CD14-positive monocyte (primary cell): ENCODE measurements at regions not wholly inside any gene's neighbourhood (a gene's known extent, or its start where the extent isn't known, plus 50 kb on each side); places are given as distances from the start of the nearest gene placed in this dataset.
"Not testable (repeated sequence)": the region's sequence is repeated elsewhere in the genome, so short reads cannot be mapped to it uniquely, and the experiment has no call there.

ENCODE experiments used
- DNase-seq, 3 donors: peaks; one replicate each; pipeline ENCODE4 v3.0.0-alpha.2; 2011 to 2022
- H2AFZ ChIP-seq: 2 replicates; pipeline ENCODE4 v1.6.0; 2012; ENCODE audit warnings: mild to moderate bottlenecking, low read depth, low read length, inconsistent platforms; ENCODE audit not compliant: insufficient read depth, poor library complexity, severe bottlenecking
- H3K27ac ChIP-seq, 2 donors: 1 replicate in 1 of 2; 2 replicates in 1 of 2; pipeline ENCODE4 v1.5.1; 2012 to 2013; ENCODE audit warnings: low read length in 2 of 2, control low read depth in 1 of 2, inconsistent platforms in 1 of 2, low read depth in 1 of 2, mild to moderate bottlenecking in 1 of 2
- H3K27me3 ChIP-seq, 2 donors: one replicate each; pipeline versions ENCODE4 v1.6.0 to v1.6.1; 2011 to 2013; ENCODE audit warnings: low read length in 2 of 2; ENCODE audit not compliant: control insufficient read depth in 2 of 2, insufficient read depth in 2 of 2
- H3K36me3 ChIP-seq, 2 donors: replicated peaks in 1 of 2; 1 replicate in 1 of 2; 2 replicates in 1 of 2; pipeline versions ENCODE4 v1.5.1 to v1.6.1; 2012 to 2013; ENCODE audit warnings: low read length in 2 of 2, control low read depth in 1 of 2, inconsistent platforms in 1 of 2, mild to moderate bottlenecking in 1 of 2; ENCODE audit not compliant: insufficient read depth in 2 of 2, control insufficient read depth in 1 of 2
- H3K4me1 ChIP-seq, 2 donors: 1 replicate in 1 of 2; 2 replicates in 1 of 2; pipeline versions ENCODE4 v1.5.1 to v1.6.1; 2012 to 2013; ENCODE audit warnings: low read length in 2 of 2, control low read depth in 1 of 2, inconsistent platforms in 1 of 2, mild to moderate bottlenecking in 1 of 2, moderate library complexity in 1 of 2; ENCODE audit not compliant: insufficient read depth in 2 of 2, control insufficient read depth in 1 of 2
- H3K4me2 ChIP-seq: replicated peaks from 2 replicates; pipeline ENCODE3; 2012; ENCODE audit warnings: low read length, moderate library complexity, mild to moderate bottlenecking; ENCODE audit not compliant: poor library complexity, severe bottlenecking; ENCODE audit errors: extremely low read depth
- H3K4me3 ChIP-seq, 3 experiments: fragments of 200-600 bp in 1 of 3; sonication (generic) in 1 of 3; replicated peaks in 1 of 3; 1 replicate in 2 of 3; 2 replicates in 1 of 3; pipeline ENCODE4 v1.5.1; 2011 to 2013; ENCODE audit warnings: low read length in 3 of 3, mild to moderate bottlenecking in 3 of 3, control low read depth in 2 of 3, low read depth in 2 of 3, inconsistent platforms in 1 of 3, moderate library complexity in 1 of 3
- H3K79me2 ChIP-seq: 2 replicates; pipeline ENCODE4 v1.6.0; 2012; ENCODE audit warnings: mild to moderate bottlenecking, control low read depth, inconsistent platforms, low read length, moderate library complexity; ENCODE audit not compliant: insufficient read depth
- H3K9ac ChIP-seq: 2 replicates; pipeline ENCODE4 v1.6.0; 2017; ENCODE audit warnings: low read length, mild to moderate bottlenecking; ENCODE audit not compliant: insufficient read depth, poor library complexity, severe bottlenecking
- H3K9me3 ChIP-seq, 2 donors: replicated peaks in 1 of 2; 1 replicate in 1 of 2; 2 replicates in 1 of 2; pipeline versions ENCODE4 v1.5.1 to v1.6.1; 2012 to 2013; ENCODE audit warnings: low read length in 2 of 2, control low read depth in 1 of 2; ENCODE audit not compliant: control insufficient read depth in 1 of 2, insufficient read depth in 1 of 2
- H4K20me1 ChIP-seq: 2 replicates; pipeline ENCODE4 v1.6.0; 2012; ENCODE audit warnings: mild to moderate bottlenecking, low read length, control low read depth, moderate library complexity; ENCODE audit not compliant: insufficient read depth
- H3K27ac Mint-ChIP-seq, 7 donors: one replicate each; pipeline ENCODE4 v1.8.0; 2020; ENCODE audit warnings: mild to moderate bottlenecking in 7 of 7, mixed read lengths in 7 of 7, moderate library complexity in 6 of 7, inconsistent platforms in 2 of 7
- H3K27me3 Mint-ChIP-seq, 3 donors: one replicate each; pipeline ENCODE4 v1.8.0; 2021 to 2022; ENCODE audit warnings: low read depth in 3 of 3, mild to moderate bottlenecking in 3 of 3, mixed read lengths in 3 of 3, moderate library complexity in 3 of 3, inconsistent platforms in 1 of 3
- H3K36me3 Mint-ChIP-seq, 2 donors: one replicate each; pipeline ENCODE4 v1.8.0; 2020; ENCODE audit warnings: mixed read lengths in 2 of 2, inconsistent platforms in 1 of 2, mild to moderate bottlenecking in 1 of 2
- H3K4me1 Mint-ChIP-seq: one replicate; pipeline ENCODE4 v1.8.0; 2020; ENCODE audit warnings: mild to moderate bottlenecking, mixed read lengths
- H3K4me3 Mint-ChIP-seq, 2 donors: one replicate each; pipeline ENCODE4 v1.8.0; 2020; ENCODE audit warnings: mild to moderate bottlenecking in 2 of 2, mixed read lengths in 2 of 2, moderate library complexity in 1 of 2
- H3K9me3 Mint-ChIP-seq, 7 donors: one replicate each; pipeline ENCODE4 v1.8.0; 2020 to 2022; ENCODE audit warnings: mixed read lengths in 7 of 7, mild to moderate bottlenecking in 6 of 7, moderate library complexity in 6 of 7, inconsistent platforms in 2 of 7
- CTCF ChIP-seq: fragments of 200-600 bp; IDR thresholded peaks from one replicate; pipeline ENCODE4 v1.8.0; 2022; ENCODE audit warnings: antibody characterized with exemption, mild to moderate bottlenecking
- WGBS: methylation state at CpG from one replicate; pipeline ENCODE4 v1.1.5; 2013; ENCODE audit warnings: missing lambda C conversion rate; ENCODE audit not compliant: insufficient coverage; 5-methylcytosine and 5-hydroxymethylcytosine counted together
- intact Hi-C, 2 donors: fragments of 100-400 bp; cut with micrococcal nuclease; formaldehyde crosslinking; loops; one replicate each; pipeline versions ENCODE4 v1.15.0 to v1.15.1; 2023

DNA sequence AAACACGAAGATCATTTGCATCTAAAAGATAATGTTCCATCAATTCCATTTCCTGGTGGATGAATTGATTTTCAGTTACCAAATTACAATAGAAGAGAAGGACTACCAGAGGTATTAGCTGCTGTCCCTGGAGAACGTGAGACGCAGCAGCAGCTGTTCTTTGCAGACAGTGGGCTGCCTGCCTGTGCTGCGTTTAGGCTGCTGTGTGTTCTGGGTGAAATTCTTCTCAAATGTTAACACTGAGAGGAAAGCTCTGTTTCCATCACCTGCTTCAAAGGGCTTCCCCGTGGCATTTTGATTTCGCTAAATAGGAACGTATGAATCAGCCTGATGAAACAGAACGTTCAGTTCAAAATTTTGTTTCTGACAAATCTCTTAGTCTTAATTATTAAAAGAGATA, 362.2 kb downstream of the C6orf118 start:
- Mint-ChIP-seq H3K4me1 (no peaks in the 10 kb centered on the region), H3K9me3 (peaks cover 2 to 8% (median 4%) of the 10 kb centered on the region in 7 donors), H3K27me3 (peaks cover 0 to 2% (median 0%) of the 10 kb centered on the region in 3 donors), H3K27ac (no peak overlapping the region), H3K4me3 (no peak overlapping the region), H3K36me3 (no peaks in the 10 kb centered on the region)
- Histone ChIP-seq H3K9ac (no peak overlapping the region), H3K4me1 (no peaks in the 10 kb centered on the region), H4K20me1 (no peaks in the 10 kb centered on the region), H3K4me2 (no peak overlapping the region), H2AFZ (no peak overlapping the region), H3K9me3 (no peaks in the 10 kb centered on the region), H3K79me2 (no peaks in the 10 kb centered on the region), H3K27ac (no peak overlapping the region), H3K36me3 (no peaks in the 10 kb centered on the region), H3K4me3 (no peak overlapping the region), H3K27me3 (no peaks in the 10 kb centered on the region)
- no peak for DNase-seq
- intact Hi-C loops, result no loop called here
- no peak for TF ChIP-seq CTCF
- 85% methylated on average over 5 of the region's 8 CpGs for WGBS

- Histone ChIP-seq H3K27me3 (no peaks in the 10 kb centered on the region), H3K9me3 (peaks cover 0 to 3% of the 10 kb centered on the region in 2 donors), H3K36me3 (no peaks in the 10 kb centered on the region), H3K9ac (no peak overlapping the region), H3K4me3 (no peak overlapping the region), H3K79me2 (no peaks in the 10 kb centered on the region), H3K27ac (no peak overlapping the region), H2AFZ (no peak overlapping the region), H3K4me1 (no peaks in the 10 kb centered on the region), H4K20me1 (no peaks in the 10 kb centered on the region), H3K4me2 (no peak overlapping the region)
- H3K4me3 Mint-ChIP-seq, result no peak overlapping the region
- no peak overlapping the region for H3K27ac Mint-ChIP-seq
- H3K27me3 Mint-ChIP-seq, result peaks cover 0 to 2% (median 0%) of the 10 kb centered on the region in 3 donors
- peaks cover 0 to 7% (median 2%) of the 10 kb centered on the region in 7 donors for H3K9me3 Mint-ChIP-seq
- no peak for DNase-seq
- TF ChIP-seq CTCF, result no peak
- H3K4me1 Mint-ChIP-seq, result no peaks in the 10 kb centered on the region
- H3K36me3 Mint-ChIP-seq, result no peaks in the 10 kb centered on the region
- intact Hi-C loops, result no loop called here
- 100% methylated on average over 1 of the region's 1 CpG for WGBS
These were observed 367.1 kb downstream of the C6orf118 start for GRCh38 chr6:164942271-164942670.

DNA sequence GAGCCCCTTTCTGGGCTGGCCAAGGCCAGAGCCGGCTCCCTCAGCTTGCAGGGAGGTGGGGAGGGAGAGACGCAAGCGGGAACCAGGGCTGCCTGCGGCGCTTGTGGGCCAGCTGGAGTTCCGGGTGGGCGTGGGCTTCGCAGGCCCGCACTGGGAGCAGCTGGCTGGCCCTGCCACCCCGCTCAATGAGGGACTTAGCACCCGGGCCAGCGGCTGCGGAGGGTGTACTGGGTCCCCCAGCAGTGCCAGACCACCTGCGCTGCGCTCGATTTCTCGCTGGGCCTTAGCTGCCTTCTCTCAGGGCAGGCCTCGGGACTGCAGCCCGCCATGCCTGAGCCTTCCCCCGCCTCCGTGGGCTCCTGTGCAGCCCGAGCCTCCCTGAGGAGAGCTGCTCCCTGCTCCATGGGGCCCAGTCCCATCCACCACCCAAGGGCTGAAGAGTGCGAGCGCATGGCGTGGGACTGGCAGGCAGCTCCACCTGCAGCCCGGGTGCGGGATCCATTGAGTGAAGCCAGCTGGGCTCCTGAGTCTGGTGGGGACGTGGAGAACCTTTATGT, 376.1 kb downstream of the C6orf118 start:
- DNase-seq, H3K36me3 Mint-ChIP-seq, H3K27ac Mint-ChIP-seq, H3K9ac ChIP-seq, H3K4me3 ChIP-seq, H3K36me3 ChIP-seq, H2AFZ ChIP-seq, H3K27me3 Mint-ChIP-seq, H3K4me2 ChIP-seq, H3K27ac ChIP-seq, H3K4me1 ChIP-seq, H3K4me3 Mint-ChIP-seq, intact Hi-C loops, H3K27me3 ChIP-seq, H3K79me2 ChIP-seq, H4K20me1 ChIP-seq, H3K4me1 Mint-ChIP-seq: not testable (repeated sequence)
- H3K9me3 ChIP-seq, result peaks cover 4 to 11% of the 10 kb centered on the region in 2 donors
- peaks cover 0 to 11% (median 4%) of the 10 kb centered on the region in 7 donors for H3K9me3 Mint-ChIP-seq
- 95% methylated on average over 16 of the region's 28 CpGs for WGBS
